GM23248 (cell line): ENCODE measurements at regions not wholly inside any gene's neighbourhood (a gene's known extent, or its start where the extent isn't known, plus 50 kb on each side); places are given as distances from the start of the nearest gene placed in this dataset.
"Not testable (repeated sequence)": the region's sequence is repeated elsewhere in the genome, so short reads cannot be mapped to it uniquely, and the experiment has no call there.

Experiments
- DNase-seq: peaks from one replicate; pipeline ENCODE4 v3.0.0-alpha.2; 2015
- H2AFZ ChIP-seq: fragments of 200-600 bp; sonication (generic); 2 replicates; pipeline ENCODE4 v1.6.1; 2016; ENCODE audit warnings: antibody characterized with exemption
- H3F3A ChIP-seq: fragments of 200-600 bp; sonication (generic); 2 replicates; pipeline ENCODE4 v1.6.1; 2016; ENCODE audit warnings: mild to moderate bottlenecking, antibody characterized with exemption, mixed run types; ENCODE audit not compliant: insufficient read depth
- H3K27ac ChIP-seq: fragments of 200-600 bp; sonication (generic); 2 replicates; pipeline ENCODE4 v1.5.1; 2016; ENCODE audit warnings: mild to moderate bottlenecking
- H3K27me3 ChIP-seq: fragments of 200-600 bp; sonication (generic); replicated peaks from 2 replicates; pipeline ENCODE4 v1.6.1; 2016; ENCODE audit warnings: mild to moderate bottlenecking; ENCODE audit not compliant: insufficient read depth
- H3K36me3 ChIP-seq: fragments of 200-600 bp; sonication (generic); 2 replicates; pipeline ENCODE4 v1.6.1; 2016; ENCODE audit warnings: low read depth, mild to moderate bottlenecking
- H3K4me1 ChIP-seq: fragments of 200-600 bp; sonication (generic); 2 replicates; pipeline ENCODE4 v1.6.1; 2016; ENCODE audit warnings: mild to moderate bottlenecking; ENCODE audit not compliant: insufficient read depth
- H3K4me2 ChIP-seq: fragments of 200-600 bp; sonication (generic); one replicate; pipeline ENCODE4 v1.6.1; 2016; ENCODE audit warnings: mild to moderate bottlenecking; ENCODE audit not compliant: unreplicated experiment
- H3K4me3 ChIP-seq: fragments of 200-600 bp; sonication (generic); 2 replicates; pipeline ENCODE4 v1.5.1; 2016; ENCODE audit warnings: mild to moderate bottlenecking
- H3K79me2 ChIP-seq: fragments of 200-600 bp; sonication (generic); 2 replicates; pipeline ENCODE4 v1.6.1; 2016; ENCODE audit warnings: mild to moderate bottlenecking; ENCODE audit not compliant: insufficient read depth
- H3K9ac ChIP-seq: fragments of 200-600 bp; sonication (generic); 2 replicates; pipeline ENCODE4 v1.6.1; 2016; ENCODE audit warnings: mild to moderate bottlenecking
- H3K9me2 ChIP-seq: fragments of 200-600 bp; sonication (generic); 2 replicates; pipeline ENCODE4 v1.6.1; 2016; ENCODE audit warnings: mixed run types, mild to moderate bottlenecking, moderate library complexity; ENCODE audit not compliant: insufficient read depth
- H3K9me3 ChIP-seq: fragments of 200-600 bp; sonication (generic); one replicate; pipeline ENCODE4 v1.6.1; 2017; ENCODE audit warnings: low read depth
- H4K20me1 ChIP-seq: fragments of 200-600 bp; sonication (generic); 2 replicates; pipeline ENCODE4 v1.6.0; 2016; ENCODE audit not compliant: insufficient read depth
- EZH2 ChIP-seq: fragments of 200-600 bp; sonication (generic); IDR thresholded peaks from 2 replicates; pipeline ENCODE4 v1.6.1; 2018; ENCODE audit warnings: antibody characterized with exemption, mild to moderate bottlenecking; ENCODE audit not compliant: insufficient read depth, poor library complexity, severe bottlenecking
- EZH2phosphoT487 ChIP-seq: fragments of 200-600 bp; sonication (generic); IDR thresholded peaks from 2 replicates; pipeline ENCODE4 v1.6.1; 2018; ENCODE audit warnings: antibody characterized with exemption, moderate library complexity, mild to moderate bottlenecking, low read depth; ENCODE audit not compliant: insufficient read depth
- WGBS, 2 experiments: methylation state at CpG; one replicate each; pipeline ENCODE4 v1.1.6; 2015 to 2017; ENCODE audit warnings: low lambda C conversion rate in 2 of 2, low coverage in 1 of 2; ENCODE audit errors: missing lambda C conversion rate in 2 of 2; 5-methylcytosine and 5-hydroxymethylcytosine counted together
- in situ Hi-C: fragments of 300-500 bp; cut with MboI; formaldehyde crosslinking; loops from 2 replicates; pipeline ENCODE4 v1.15.0; 2020

- no peaks in the 10 kb centered on the region for H3K36me3 ChIP-seq
- no peak overlapping the region for H2AFZ ChIP-seq
- H3K4me1 ChIP-seq: peaks cover 27% of the 10 kb centered on the region
- H4K20me1 ChIP-seq: no peaks in the 10 kb centered on the region
- 17 to 31% methylated on average over 4 of the region's 4 CpGs for WGBS, 2 experiments
- 0 out of 2 replicates have a peak, but pooled peaks cover 4% of the 10 kb centered on the region for H3K27me3 ChIP-seq
- H3K9me3 ChIP-seq: no peaks in the 10 kb centered on the region
- peak; percentile 97 for DNase-seq
- peak overlapping the region; percentile 36 for H3K4me2 ChIP-seq
- peaks cover 30% of the 10 kb centered on the region for H3F3A ChIP-seq
- H3K79me2 ChIP-seq: no peaks in the 10 kb centered on the region
- H3K27ac ChIP-seq: peak overlapping the region; percentile 70
- TF ChIP-seq EZH2phosphoT487 (no peak), EZH2 (no peak)
- no peaks in the 10 kb centered on the region for H3K9me2 ChIP-seq
- H3K9ac ChIP-seq: peak overlapping the region; percentile 24; the same call in 1 of the 2 replicates
- H3K4me3 ChIP-seq: no peak overlapping the region
- in situ Hi-C loops: no loop called here
Observed at GRCh38 chr14:88983755-88984154, 159.3 kb downstream of the TTC8 start.

- H4K20me1 ChIP-seq: no peaks in the 10 kb centered on the region
Observed at GRCh38 chr14:88985654-88986053, 161.2 kb downstream of the TTC8 start.

GRCh38 chr14:88986146-88986841 is 161.8 kb downstream of the TTC8 start:
- Histone ChIP-seq H3K36me3 (no peaks in the 10 kb centered on the region), H3K9me2 (no peaks in the 10 kb centered on the region), H3K27me3 (no peaks in the 10 kb centered on the region), H3F3A (peaks cover 30% of the 10 kb centered on the region), H4K20me1 (no peaks in the 10 kb centered on the region), H3K79me2 (no peaks in the 10 kb centered on the region), H3K9ac (no peak overlapping the region), H3K9me3 (no peaks in the 10 kb centered on the region), H2AFZ (no peak overlapping the region), H3K4me2 (no peak overlapping the region), H3K4me1 (peaks cover 27% of the 10 kb centered on the region), H3K4me3 (no peak overlapping the region), H3K27ac (no peak overlapping the region; the same call in 1 of the 2 replicates)
- in situ Hi-C loops: no loop called here
- WGBS, 2 experiments: 26 to 34% methylated on average over 11 of the region's 11 CpGs
- peak; percentile 83 for DNase-seq
- TF ChIP-seq EZH2 (no peak), EZH2phosphoT487 (no peak)

More at GRCh38 chr14:88985654-88986053, 161.2 kb downstream of the TTC8 start:
- peaks cover 30% of the 10 kb centered on the region for H3F3A ChIP-seq
- no peak overlapping the region for H2AFZ ChIP-seq
- WGBS, 2 experiments: 100% methylated on average over 1 of the region's 1 CpG
- no peak overlapping the region for H3K4me2 ChIP-seq
- no peak overlapping the region for H3K27ac ChIP-seq
- H3K9me3 ChIP-seq: no peaks in the 10 kb centered on the region
- H3K4me3 ChIP-seq: no peak overlapping the region
- no peaks in the 10 kb centered on the region for H3K36me3 ChIP-seq
- H3K4me1 ChIP-seq: peaks cover 27% of the 10 kb centered on the region
- no peak overlapping the region for H3K9ac ChIP-seq
- DNase-seq: no peak
- no peaks in the 10 kb centered on the region for H3K27me3 ChIP-seq
- no peaks in the 10 kb centered on the region for H3K79me2 ChIP-seq
- no peak for TF ChIP-seq EZH2
- H3K9me2 ChIP-seq: no peaks in the 10 kb centered on the region
- in situ Hi-C loops: no loop called here

- H3K4me2 ChIP-seq, H3K27ac ChIP-seq, H3K9me3 ChIP-seq, H3K79me2 ChIP-seq, H3K9me2 ChIP-seq, H4K20me1 ChIP-seq, H3K9ac ChIP-seq, H2AFZ ChIP-seq, H3K36me3 ChIP-seq, H3K4me3 ChIP-seq, in situ Hi-C loops, H3K27me3 ChIP-seq: not testable (repeated sequence)
- H3F3A ChIP-seq: peaks cover 30% of the 10 kb centered on the region
- peak; percentile 46 for DNase-seq
- WGBS, 2 experiments: 62 to 72% methylated on average over 2 of the region's 2 CpGs
- H3K4me1 ChIP-seq: peaks cover 27% of the 10 kb centered on the region
Observed at GRCh38 chr14:88986908-88987307, 162.5 kb downstream of the TTC8 start.

DNA sequence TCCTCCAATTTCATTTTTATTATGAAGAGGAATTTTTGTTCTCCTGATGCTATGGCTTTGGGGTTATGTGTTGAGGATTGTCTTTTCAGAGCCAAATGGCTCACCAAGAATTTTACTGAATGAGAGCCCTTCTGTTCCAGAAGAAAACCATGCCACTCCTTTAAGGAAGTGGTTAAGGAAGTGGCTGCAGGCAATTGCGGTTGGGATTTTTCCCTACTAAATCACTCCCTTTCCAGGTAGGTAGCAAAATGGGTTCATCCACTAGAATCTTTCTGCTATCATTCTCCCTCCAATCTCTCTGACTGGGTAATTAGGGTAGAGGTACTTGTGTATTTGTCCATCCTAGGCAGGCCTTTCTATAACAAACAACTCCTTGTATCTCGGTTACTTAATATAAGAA is 163.1 kb downstream of the TTC8 start:
- no peak overlapping the region for H3K27ac ChIP-seq
- WGBS, 2 experiments: 82 to 83% methylated on average over 2 of the region's 2 CpGs
- no peak for DNase-seq

More for the DNA sequence above, 163.1 kb downstream of the TTC8 start:
- Histone ChIP-seq H3K4me2 (no peak overlapping the region), H3K4me3 (no peak overlapping the region), H2AFZ (no peak overlapping the region), H3K79me2 (no peaks in the 10 kb centered on the region), H3F3A (peaks cover 30% of the 10 kb centered on the region), H3K27me3 (no peaks in the 10 kb centered on the region), H3K9me3 (no peaks in the 10 kb centered on the region), H4K20me1 (no peaks in the 10 kb centered on the region), H3K4me1 (peaks cover 27% of the 10 kb centered on the region), H3K36me3 (no peaks in the 10 kb centered on the region), H3K9ac (no peak overlapping the region), H3K9me2 (no peaks in the 10 kb centered on the region)
- in situ Hi-C loops: no loop called here
- TF ChIP-seq EZH2phosphoT487 (no peak), EZH2 (no peak)
